GM23248 (cell line): ENCODE measurements at regions not wholly inside any gene's neighbourhood (a gene's known extent, or its start where the extent isn't known, plus 50 kb on each side); places are given as distances from the start of the nearest gene placed in this dataset.
"Not testable (repeated sequence)": the region's sequence is repeated elsewhere in the genome, so short reads cannot be mapped to it uniquely, and the experiment has no call there.

Source experiments
- DNase-seq: peaks from one replicate; pipeline ENCODE4 v3.0.0-alpha.2; 2015
- H2AFZ ChIP-seq: fragments of 200-600 bp; sonication (generic); 2 replicates; pipeline ENCODE4 v1.6.1; 2016; ENCODE audit warnings: antibody characterized with exemption
- H3F3A ChIP-seq: fragments of 200-600 bp; sonication (generic); 2 replicates; pipeline ENCODE4 v1.6.1; 2016; ENCODE audit warnings: mild to moderate bottlenecking, antibody characterized with exemption, mixed run types; ENCODE audit not compliant: insufficient read depth
- H3K27ac ChIP-seq: fragments of 200-600 bp; sonication (generic); 2 replicates; pipeline ENCODE4 v1.5.1; 2016; ENCODE audit warnings: mild to moderate bottlenecking
- H3K27me3 ChIP-seq: fragments of 200-600 bp; sonication (generic); replicated peaks from 2 replicates; pipeline ENCODE4 v1.6.1; 2016; ENCODE audit warnings: mild to moderate bottlenecking; ENCODE audit not compliant: insufficient read depth
- H3K36me3 ChIP-seq: fragments of 200-600 bp; sonication (generic); 2 replicates; pipeline ENCODE4 v1.6.1; 2016; ENCODE audit warnings: low read depth, mild to moderate bottlenecking
- H3K4me1 ChIP-seq: fragments of 200-600 bp; sonication (generic); 2 replicates; pipeline ENCODE4 v1.6.1; 2016; ENCODE audit warnings: mild to moderate bottlenecking; ENCODE audit not compliant: insufficient read depth
- H3K4me2 ChIP-seq: fragments of 200-600 bp; sonication (generic); one replicate; pipeline ENCODE4 v1.6.1; 2016; ENCODE audit warnings: mild to moderate bottlenecking; ENCODE audit not compliant: unreplicated experiment
- H3K4me3 ChIP-seq: fragments of 200-600 bp; sonication (generic); 2 replicates; pipeline ENCODE4 v1.5.1; 2016; ENCODE audit warnings: mild to moderate bottlenecking
- H3K79me2 ChIP-seq: fragments of 200-600 bp; sonication (generic); 2 replicates; pipeline ENCODE4 v1.6.1; 2016; ENCODE audit warnings: mild to moderate bottlenecking; ENCODE audit not compliant: insufficient read depth
- H3K9ac ChIP-seq: fragments of 200-600 bp; sonication (generic); 2 replicates; pipeline ENCODE4 v1.6.1; 2016; ENCODE audit warnings: mild to moderate bottlenecking
- H3K9me2 ChIP-seq: fragments of 200-600 bp; sonication (generic); 2 replicates; pipeline ENCODE4 v1.6.1; 2016; ENCODE audit warnings: mixed run types, mild to moderate bottlenecking, moderate library complexity; ENCODE audit not compliant: insufficient read depth
- H3K9me3 ChIP-seq: fragments of 200-600 bp; sonication (generic); one replicate; pipeline ENCODE4 v1.6.1; 2017; ENCODE audit warnings: low read depth
- H4K20me1 ChIP-seq: fragments of 200-600 bp; sonication (generic); 2 replicates; pipeline ENCODE4 v1.6.0; 2016; ENCODE audit not compliant: insufficient read depth
- EZH2 ChIP-seq: fragments of 200-600 bp; sonication (generic); IDR thresholded peaks from 2 replicates; pipeline ENCODE4 v1.6.1; 2018; ENCODE audit warnings: antibody characterized with exemption, mild to moderate bottlenecking; ENCODE audit not compliant: insufficient read depth, poor library complexity, severe bottlenecking
- EZH2phosphoT487 ChIP-seq: fragments of 200-600 bp; sonication (generic); IDR thresholded peaks from 2 replicates; pipeline ENCODE4 v1.6.1; 2018; ENCODE audit warnings: antibody characterized with exemption, moderate library complexity, mild to moderate bottlenecking, low read depth; ENCODE audit not compliant: insufficient read depth
- WGBS, 2 experiments: methylation state at CpG; one replicate each; pipeline ENCODE4 v1.1.6; 2015 to 2017; ENCODE audit warnings: low lambda C conversion rate in 2 of 2, low coverage in 1 of 2; ENCODE audit errors: missing lambda C conversion rate in 2 of 2; 5-methylcytosine and 5-hydroxymethylcytosine counted together
- in situ Hi-C: fragments of 300-500 bp; cut with MboI; formaldehyde crosslinking; loops from 2 replicates; pipeline ENCODE4 v1.15.0; 2020

DNA sequence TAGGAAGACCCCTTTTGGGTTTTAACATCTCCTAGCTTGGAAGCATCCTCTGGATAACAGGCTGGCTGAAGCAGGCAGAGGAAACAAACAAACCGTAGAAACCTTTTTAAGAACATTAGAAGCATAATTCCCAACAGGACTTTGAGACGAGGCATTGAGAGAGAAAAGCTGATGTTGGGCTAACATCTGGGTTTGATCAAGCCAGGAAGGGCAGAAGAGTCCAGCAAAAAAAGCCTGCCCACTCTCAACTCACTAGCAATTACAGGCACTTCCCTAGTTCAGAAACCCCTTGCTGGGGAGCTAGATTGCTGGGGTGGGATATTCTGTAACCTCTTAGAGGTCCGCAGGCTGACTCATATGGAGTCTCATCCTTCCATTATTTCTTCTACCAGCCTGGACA lies 75.4 kb upstream of the CTNNA1 start:
- Histone ChIP-seq H3K27ac (no peak overlapping the region), H3K9me3 (no peaks in the 10 kb centered on the region), H3K4me2 (no peak overlapping the region), H3K79me2 (no peaks in the 10 kb centered on the region), H3K9ac (no peak overlapping the region), H2AFZ (no peak overlapping the region), H3F3A (no peaks in the 10 kb centered on the region), H3K9me2 (no peaks in the 10 kb centered on the region), H4K20me1 (no peaks in the 10 kb centered on the region), H3K4me1 (no peaks in the 10 kb centered on the region), H3K36me3 (no peaks in the 10 kb centered on the region), H3K27me3 (no peaks in the 10 kb centered on the region), H3K4me3 (no peak overlapping the region)
- no peak for TF ChIP-seq EZH2phosphoT487
- TF ChIP-seq EZH2, result no peak
- in situ Hi-C loops, result no loop called here
- 0 to 2% methylated on average over 3 of the region's 3 CpGs for WGBS, 2 experiments
- peak; percentile 27 for DNase-seq

GRCh38 chr5:138676556-138677193 lies 76.5 kb upstream of the CTNNA1 start:
- TF ChIP-seq EZH2 (no peak), EZH2phosphoT487 (no peak)
- H3K4me1 ChIP-seq, result no peaks in the 10 kb centered on the region

DNA sequence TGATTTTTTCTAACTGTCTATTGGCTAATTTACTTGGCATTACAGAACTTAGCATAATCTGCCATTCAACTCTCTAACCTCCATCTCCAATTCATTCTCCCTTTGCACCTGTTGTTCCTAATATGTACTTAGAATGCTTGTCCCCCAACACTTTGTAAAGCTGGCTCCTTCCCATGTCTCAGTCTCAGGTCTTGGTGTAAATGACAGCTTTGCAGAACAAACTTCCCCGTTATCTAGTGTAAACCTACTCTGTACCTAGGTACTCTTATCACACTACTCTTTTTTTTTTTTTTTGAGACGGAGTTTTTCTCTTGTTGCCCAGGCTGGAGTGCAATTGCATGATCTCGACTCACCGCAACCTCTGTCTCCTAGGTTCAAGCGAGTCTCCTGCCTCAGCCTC lies 77.2 kb upstream of the CTNNA1 start:
- 70 to 75% methylated on average over 5 of the region's 5 CpGs for WGBS, 2 experiments
- Histone ChIP-seq H3K36me3 (no peaks in the 10 kb centered on the region), H3K4me1 (no peaks in the 10 kb centered on the region), H3F3A (no peaks in the 10 kb centered on the region), H3K9me2 (no peaks in the 10 kb centered on the region), H3K79me2 (no peaks in the 10 kb centered on the region), H2AFZ (no peak overlapping the region), H3K9me3 (no peaks in the 10 kb centered on the region), H3K27me3 (no peaks in the 10 kb centered on the region), H3K27ac (no peak overlapping the region), H4K20me1 (no peaks in the 10 kb centered on the region), H3K4me3 (no peak overlapping the region), H3K9ac (no peak overlapping the region), H3K4me2 (no peak overlapping the region)
- in situ Hi-C loops, result no loop called here
- no peak for TF ChIP-seq EZH2
- no peak for TF ChIP-seq EZH2phosphoT487
- DNase-seq, result no peak

More at GRCh38 chr5:138676556-138677193, 76.5 kb upstream of the CTNNA1 start:
- H3K27me3 ChIP-seq, result no peaks in the 10 kb centered on the region
- DNase-seq, result no peak
- no peaks in the 10 kb centered on the region for H4K20me1 ChIP-seq
- no peaks in the 10 kb centered on the region for H3F3A ChIP-seq
- in situ Hi-C loops, result no loop called here
- H3K9me2 ChIP-seq, result no peaks in the 10 kb centered on the region
- WGBS, 2 experiments, result 31 to 35% methylated on average over 4 of the region's 4 CpGs
- H3K4me3 ChIP-seq, result no peak overlapping the region
- no peak overlapping the region for H3K9ac ChIP-seq
- H3K27ac ChIP-seq, result no peak overlapping the region
- no peaks in the 10 kb centered on the region for H3K9me3 ChIP-seq
- no peak overlapping the region for H2AFZ ChIP-seq
- no peaks in the 10 kb centered on the region for H3K79me2 ChIP-seq
- no peak overlapping the region for H3K4me2 ChIP-seq
- no peaks in the 10 kb centered on the region for H3K36me3 ChIP-seq

GRCh38 chr5:138668451-138669380 lies 84.5 kb upstream of the CTNNA1 start:
- H4K20me1 ChIP-seq, result no peaks in the 10 kb centered on the region
- H3K27me3 ChIP-seq, result no peaks in the 10 kb centered on the region
- WGBS, 2 experiments, result 54 to 60% methylated on average over 8 of the region's 8 CpGs
- no peak overlapping the region for H3K9ac ChIP-seq
- H3K4me3 ChIP-seq, result no peak overlapping the region
- in situ Hi-C loops, result no loop called here
- H3K79me2 ChIP-seq, result no peaks in the 10 kb centered on the region
- no peak for TF ChIP-seq EZH2phosphoT487
- no peak overlapping the region for H3K4me2 ChIP-seq
- no peaks in the 10 kb centered on the region for H3K9me3 ChIP-seq
- H2AFZ ChIP-seq, result no peak overlapping the region
- no peaks in the 10 kb centered on the region for H3K9me2 ChIP-seq
- no peaks in the 10 kb centered on the region for H3K36me3 ChIP-seq
- no peaks in the 10 kb centered on the region for H3F3A ChIP-seq
- peak; percentile 5 for DNase-seq
- H3K27ac ChIP-seq, result no peak overlapping the region
- peaks cover 6% of the 10 kb centered on the region; the same call in 1 of the 2 replicates for H3K4me1 ChIP-seq

DNA sequence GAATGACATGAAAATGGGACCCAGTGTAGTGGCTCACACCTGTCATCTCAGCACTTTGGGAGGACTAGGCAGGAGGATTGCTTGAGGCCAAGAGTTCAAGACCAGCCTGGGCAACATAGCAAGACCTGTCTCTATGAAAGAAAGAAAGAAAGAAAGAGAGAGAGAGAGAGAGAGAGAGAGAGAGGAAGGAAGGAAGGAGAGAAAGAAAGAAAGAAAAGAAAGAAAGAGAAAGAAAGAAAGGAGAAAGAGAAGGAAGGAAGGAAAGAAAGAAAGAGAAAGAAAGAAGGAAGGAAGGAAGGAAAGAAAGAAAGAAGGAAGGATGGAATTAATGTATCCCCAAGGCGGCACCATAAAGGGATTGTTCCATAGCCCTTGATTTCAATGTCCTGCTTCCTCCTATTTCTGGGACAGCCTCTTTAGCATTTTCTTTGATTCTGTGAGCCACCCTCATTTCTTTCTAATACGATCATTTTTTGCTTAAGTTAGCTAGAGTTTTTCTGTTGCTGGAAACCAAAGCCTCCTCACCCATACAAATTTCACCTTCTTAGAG lies 85.4 kb upstream of the CTNNA1 start:
- H2AFZ ChIP-seq, H3K9me3 ChIP-seq, H3K27ac ChIP-seq, H3K4me2 ChIP-seq, H3K4me1 ChIP-seq, H3K9ac ChIP-seq, H3K79me2 ChIP-seq, DNase-seq, H4K20me1 ChIP-seq, H3K36me3 ChIP-seq, H3K27me3 ChIP-seq, H3F3A ChIP-seq, H3K4me3 ChIP-seq, in situ Hi-C loops, H3K9me2 ChIP-seq: not testable (repeated sequence)
- 83 to 90% methylated on average over 2 of the region's 2 CpGs for WGBS, 2 experiments
